NCI-H748 treated with DMSO at 0.1 percent for 48 hours (cell line): ENCODE measurements at regions not wholly inside any gene's neighbourhood (a gene's known extent, or its start where the extent isn't known, plus 50 kb on each side); places are given as distances from the start of the nearest gene placed in this dataset.

Experiments
- DNase-seq: peaks from one replicate; lab custom pipeline; 2025; lab: John Stamatoyannopoulos, UW

- DNase-seq = no peak
Observed at GRCh38 chr7:41133690-41134299, 569.1 kb downstream of the INHBA start.

DNA sequence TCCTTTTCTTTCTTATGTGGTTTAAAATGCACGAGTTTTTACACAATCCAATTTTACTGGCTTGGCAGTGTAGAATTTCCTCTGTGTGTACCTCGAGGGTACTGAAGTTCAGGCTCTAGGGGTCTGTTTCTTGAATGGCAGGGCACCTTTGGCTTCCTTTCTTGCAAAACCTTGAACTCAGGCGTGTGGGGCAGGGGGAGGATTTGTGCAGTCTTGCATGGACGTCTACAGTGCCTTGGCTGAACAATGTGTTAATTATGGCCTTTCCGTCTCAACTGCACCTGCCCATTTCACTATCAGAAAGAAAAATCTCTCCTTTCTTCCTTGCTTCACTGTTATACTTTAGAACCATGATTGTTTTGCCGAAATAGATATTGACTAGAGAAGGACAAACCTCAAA, 570.9 kb downstream of the INHBA start:
- DNase-seq = no peak

DNA sequence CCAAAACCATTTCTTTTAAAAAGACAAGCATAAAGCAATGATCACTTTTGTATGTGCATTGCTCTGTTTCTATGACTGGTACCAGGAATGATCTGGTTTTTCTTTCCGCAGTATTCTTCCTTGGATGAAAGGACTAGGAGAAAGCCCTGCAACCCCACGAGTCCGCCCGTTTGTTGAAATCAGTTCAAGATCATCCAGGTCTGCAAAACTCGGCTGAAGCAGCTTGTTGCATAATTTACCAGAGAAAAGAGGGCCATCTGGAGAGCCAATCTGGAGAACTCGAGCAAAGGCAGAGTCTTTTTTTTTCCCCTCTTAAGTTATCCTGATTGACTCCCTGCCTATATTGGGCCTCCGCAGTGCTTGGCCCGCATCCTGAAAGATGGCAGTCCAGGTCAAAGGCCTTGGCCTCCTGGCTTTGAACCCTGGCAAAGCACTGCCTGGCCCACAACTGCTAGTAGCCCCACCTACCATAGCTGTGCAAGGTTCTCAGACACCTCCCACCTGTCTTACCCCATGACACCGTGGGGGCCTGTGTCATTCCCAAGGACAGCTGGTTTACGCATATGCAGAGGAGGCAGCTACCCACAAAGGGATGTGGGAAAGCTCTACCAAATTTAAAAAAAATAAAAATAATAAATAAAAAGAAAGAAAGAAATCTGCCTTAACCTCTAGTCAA, 572.2 kb downstream of the INHBA start:
- no peak for DNase-seq

DNA sequence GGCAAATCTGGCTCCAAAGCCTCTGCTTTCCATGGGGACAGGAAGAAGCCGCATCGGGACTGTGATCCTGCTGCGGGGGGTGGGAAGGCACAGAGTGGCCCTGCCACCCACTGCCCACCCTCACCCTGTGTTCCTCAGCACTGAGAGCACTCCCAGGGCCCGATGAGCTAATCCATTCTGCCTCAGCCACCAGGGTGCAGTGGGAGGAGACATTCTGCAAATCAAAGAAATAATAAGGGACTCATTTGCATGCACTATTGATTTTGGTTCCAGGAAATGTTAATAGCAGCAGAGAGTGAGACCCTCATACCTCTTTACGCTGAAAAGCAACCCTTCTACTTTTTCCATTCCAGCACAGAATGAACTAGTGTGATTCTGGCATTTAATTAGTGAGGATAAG, 572.8 kb downstream of the INHBA start:
- DNase-seq = no peak

GRCh38 chr7:41125343-41125742, 577.5 kb downstream of the INHBA start:
- DNase-seq = no peak

GRCh38 chr7:41122256-41122987, 580.5 kb downstream of the INHBA start:
- no peak for DNase-seq

GRCh38 chr7:41121228-41121627, 581.7 kb downstream of the INHBA start:
- no peak for DNase-seq

DNA sequence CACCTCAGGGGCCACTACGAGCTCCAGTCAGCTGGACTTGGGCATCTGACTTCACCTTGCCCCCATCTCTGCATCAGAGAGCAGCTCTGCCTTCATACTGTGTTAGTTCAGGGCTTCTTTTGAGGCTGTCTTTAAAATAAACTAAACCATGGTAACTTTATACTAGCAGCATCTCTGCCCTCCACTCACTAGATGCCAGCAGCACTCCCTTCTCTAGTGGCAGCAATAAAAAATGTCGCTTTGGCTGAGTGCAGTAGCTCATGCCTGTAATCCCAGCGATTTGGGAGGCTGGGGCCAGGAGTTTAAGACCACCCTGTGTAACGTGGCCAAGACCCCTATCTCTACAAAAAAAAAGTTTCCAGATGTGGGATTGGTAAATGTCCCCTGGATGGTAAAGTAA, 584.4 kb downstream of the INHBA start:
- no peak for DNase-seq

- DNase-seq = no peak
Observed at GRCh38 chr7:41117431-41117830, 585.5 kb downstream of the INHBA start.

DNA sequence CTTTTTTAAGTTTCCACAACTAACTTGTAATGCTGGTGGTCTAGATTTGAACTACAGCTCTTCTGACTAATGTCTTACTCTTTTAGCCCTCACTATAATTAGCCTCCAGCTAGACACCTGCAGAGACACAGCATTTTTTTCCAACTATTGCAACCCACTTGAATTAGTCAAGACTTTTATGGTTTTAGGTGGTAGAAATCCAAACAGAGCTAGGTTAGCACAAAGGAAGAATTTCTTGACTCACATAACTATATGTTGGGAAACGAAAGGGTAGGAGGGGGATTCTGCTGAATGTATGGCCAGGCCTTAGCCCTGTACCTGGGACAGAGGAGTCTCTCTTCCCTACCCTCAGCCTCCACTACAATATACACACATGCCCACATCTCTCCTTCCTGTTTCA, 586.1 kb downstream of the INHBA start:
- DNase-seq = no peak

DNA sequence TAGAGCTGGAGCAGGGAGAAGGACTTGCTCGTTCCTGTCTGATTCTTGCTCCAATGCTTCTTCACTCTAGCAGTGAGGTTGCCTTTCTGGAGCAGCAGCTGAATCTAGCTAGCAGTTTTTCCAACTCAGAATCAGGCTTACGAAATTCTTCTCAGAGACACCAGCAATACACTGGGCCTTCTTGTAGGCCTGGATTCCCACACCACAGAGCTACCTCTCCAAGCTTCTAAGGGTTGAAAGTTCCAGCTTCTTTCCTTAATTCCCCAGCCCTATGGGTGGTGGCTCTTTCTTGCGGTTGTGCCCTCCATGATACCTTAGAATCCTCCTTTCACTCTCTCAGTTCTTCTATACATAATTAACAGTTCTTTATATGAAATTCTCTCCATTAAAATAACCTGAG, 586.6 kb downstream of the INHBA start:
- DNase-seq = no peak

- no peak for DNase-seq
Observed at GRCh38 chr7:41114691-41115090, 588.2 kb downstream of the INHBA start.

DNA sequence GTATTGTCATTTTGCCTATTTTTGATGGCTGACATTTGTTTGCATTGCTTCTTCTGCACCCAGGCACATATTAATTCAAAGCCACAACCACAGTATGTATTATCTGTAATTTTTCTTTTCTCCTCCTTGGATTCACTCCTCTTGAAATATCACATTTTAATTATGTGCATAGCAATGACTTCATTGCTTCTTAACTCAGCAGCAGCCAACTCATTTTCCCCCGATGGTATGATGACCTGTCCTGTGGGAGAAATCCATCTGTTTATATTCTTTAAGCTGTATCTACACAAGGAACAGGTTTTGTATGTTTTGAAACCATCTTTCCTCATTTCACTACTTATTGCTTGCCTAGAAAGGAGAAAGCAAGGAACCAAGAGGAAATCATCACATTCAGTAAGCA, 588.8 kb downstream of the INHBA start:
- DNase-seq = no peak

DNA sequence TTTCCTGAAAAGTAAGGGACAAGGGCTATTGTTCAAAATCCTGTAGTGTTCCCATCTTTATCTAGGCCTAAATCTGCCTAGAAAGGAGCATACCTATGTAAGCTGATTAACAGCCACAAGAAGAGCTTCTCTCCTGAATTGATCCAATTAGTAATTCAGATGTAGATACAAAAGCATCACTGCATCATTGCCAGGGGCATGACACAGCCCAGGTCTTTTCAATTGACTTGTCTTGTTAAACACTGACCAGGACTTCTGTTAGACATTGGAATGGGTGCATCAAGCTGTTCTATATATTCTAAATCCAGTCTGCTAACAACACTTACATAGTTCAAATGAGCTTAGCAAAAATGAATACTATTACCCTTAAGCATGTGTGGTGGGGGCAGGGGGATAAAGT, 589.2 kb downstream of the INHBA start:
- no peak for DNase-seq

DNA sequence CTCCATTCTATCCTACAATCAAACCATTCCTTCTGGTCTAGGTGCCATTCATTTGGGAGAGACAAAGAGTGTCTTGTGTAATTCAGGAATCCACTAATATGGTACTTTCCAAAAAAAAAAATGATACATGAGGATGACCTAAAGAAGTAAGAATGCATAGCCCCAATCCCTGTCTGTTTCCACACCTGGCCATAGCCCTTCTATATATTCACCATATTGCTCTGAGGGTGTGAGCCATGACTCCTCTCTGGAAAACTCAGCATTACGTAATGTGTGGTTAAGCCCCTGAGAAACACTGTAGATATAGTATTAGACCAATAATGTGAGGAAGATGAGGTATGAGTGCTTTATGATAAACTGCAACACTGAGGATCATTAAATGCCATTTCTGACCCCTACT, 592.7 kb downstream of the INHBA start:
- DNase-seq = no peak

DNA sequence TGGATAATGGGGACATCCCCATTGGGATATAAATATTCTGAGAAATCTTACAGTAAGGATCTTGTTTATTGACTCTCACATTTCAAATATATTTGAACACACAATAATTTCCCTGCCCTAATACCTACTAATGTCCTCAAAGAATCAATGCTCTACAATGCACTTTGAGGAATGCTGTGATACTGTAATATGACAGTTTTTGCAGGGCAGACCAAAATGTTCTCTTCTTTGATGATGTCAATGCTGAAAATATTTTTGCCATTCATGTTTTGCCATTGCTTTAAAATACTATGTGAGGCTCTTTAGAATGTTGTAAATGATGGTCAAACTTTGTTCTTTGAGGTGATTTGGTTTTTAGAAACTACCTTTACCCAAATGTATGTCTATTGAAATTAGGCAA, 594.1 kb downstream of the INHBA start:
- no peak for DNase-seq

GRCh38 chr7:41107938-41108448, 594.9 kb downstream of the INHBA start:
- DNase-seq = no peak

- DNase-seq = no peak
Observed at GRCh38 chr7:41107330-41107937, 595.5 kb downstream of the INHBA start.

DNA sequence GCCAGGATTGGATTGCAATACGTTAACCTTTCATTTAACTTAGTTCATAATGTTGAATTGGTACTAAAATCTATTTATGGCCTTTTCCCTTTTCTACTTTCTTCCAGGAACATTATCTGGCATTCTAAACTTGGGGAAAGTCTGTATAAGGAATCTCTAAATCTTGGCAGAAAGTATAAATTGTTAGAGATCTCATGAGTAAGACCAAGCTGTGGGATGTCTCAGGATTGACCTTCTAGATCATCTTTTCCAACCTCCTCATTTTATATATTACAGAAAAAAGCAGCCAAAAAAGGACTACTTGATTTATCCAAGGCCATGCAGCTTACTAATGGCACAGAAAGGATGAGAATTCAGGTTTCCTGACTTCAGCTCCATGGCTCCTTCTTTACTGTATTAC, 598.3 kb downstream of the INHBA start:
- no peak for DNase-seq

DNA sequence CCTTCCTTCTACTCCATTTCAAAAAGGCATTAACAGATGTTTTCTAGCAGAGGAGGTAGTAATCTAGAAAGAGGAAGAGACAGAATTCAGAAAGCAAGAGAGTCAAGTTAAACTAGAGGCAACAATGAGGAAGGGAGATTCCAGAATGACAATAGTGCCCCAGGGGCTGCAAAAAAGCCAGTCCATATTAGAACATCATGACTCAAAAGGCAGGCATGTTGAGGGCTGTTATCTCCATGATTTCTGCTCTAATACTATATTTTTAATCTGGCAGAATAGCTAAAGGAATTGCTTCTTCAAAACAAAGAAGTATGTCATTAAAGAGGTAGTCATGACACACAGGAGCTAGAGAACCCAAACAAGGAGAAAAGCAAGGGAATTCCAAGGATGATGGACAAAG, 599.6 kb downstream of the INHBA start:
- DNase-seq = no peak

DNA sequence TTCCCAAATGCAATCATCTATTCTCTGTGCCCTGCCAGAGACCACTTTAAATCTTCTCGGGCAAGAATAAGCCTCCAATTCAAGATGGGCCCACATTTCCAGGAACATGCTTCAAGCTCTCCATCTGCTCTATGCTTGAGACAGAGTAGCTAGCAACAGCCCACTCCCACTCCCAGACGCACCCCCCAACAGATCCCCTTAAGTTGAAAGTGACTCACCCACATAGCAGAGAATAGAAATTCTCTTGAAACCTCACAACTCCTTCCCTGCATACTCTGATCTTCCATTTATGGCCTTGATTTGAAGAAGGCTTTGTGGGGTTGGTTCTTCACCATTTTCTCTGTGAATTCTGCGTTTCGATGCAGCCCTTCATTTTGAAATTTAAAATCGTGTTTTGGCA, 604.0 kb downstream of the INHBA start:
- no peak for DNase-seq

DNA sequence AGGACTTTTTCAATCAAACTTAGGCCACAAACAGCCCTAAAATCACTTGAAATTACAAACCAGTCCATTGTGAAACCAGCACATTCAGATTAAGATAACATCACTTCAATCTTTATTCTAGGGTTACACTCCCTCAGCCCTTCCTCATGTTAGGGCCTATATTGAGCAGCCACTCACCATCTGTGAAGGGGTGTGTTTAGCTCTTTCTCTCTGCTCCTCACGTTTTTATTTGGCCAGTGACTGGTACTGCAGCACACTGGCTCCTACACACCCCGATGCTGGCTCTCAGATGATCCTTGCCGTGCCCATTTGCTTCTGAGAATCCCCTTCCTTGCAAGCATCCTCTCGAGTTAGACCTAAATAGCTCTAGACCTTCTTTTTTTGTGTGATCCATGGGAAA, 604.5 kb downstream of the INHBA start:
- DNase-seq = no peak

DNA sequence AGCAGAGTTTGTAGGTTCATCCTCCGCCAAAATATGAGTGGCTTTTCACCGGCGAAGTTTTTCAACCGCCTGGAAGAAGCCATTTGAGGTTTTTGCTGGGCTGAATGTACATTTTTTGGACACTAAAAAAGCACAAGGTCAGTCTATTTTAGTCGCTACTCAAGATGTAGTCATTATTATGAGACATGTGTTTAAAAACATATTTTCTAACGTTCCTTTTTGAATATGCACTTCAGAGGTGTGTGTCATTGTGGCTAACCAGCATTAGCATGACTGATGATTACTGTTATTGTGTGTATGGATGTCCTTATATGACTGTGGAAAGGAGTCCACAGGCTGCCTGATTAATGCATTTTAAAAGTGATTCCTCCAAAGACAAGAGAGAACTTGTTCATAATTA, 605.4 kb downstream of the INHBA start:
- DNase-seq = no peak
